Type B pancreatic cell (in vitro differentiated cells): ENCODE measurements at regions not wholly inside any gene's neighbourhood (a gene's known extent, or its start where the extent isn't known, plus 50 kb on each side); places are given as distances from the start of the nearest gene placed in this dataset.

Experiments used
- DNase-seq: peaks from one replicate; pipeline ENCODE4 v3.0.0; 2021; ENCODE audit warnings: mixed read lengths; ENCODE audit not compliant: unreplicated experiment; ENCODE audit errors: extremely low spot score
- H3K27ac Mint-ChIP-seq: 2 replicates; pipeline ENCODE4 v1.8.0; 2021; ENCODE audit warnings: mild to moderate bottlenecking, mixed read lengths
- H3K27me3 Mint-ChIP-seq: 2 replicates; pipeline ENCODE4 v1.8.0; 2021; ENCODE audit warnings: mixed read lengths
- H3K36me3 Mint-ChIP-seq: 2 replicates; pipeline ENCODE4 v1.8.0; 2021; ENCODE audit warnings: mixed read lengths
- H3K4me1 Mint-ChIP-seq: one replicate; pipeline ENCODE4 v1.8.0; 2021; ENCODE audit warnings: mixed read lengths; ENCODE audit not compliant: unreplicated experiment
- H3K4me3 Mint-ChIP-seq: 2 replicates; pipeline ENCODE4 v1.8.0; 2021; ENCODE audit warnings: mild to moderate bottlenecking, mixed read lengths
- H3K9me3 Mint-ChIP-seq: 2 replicates; pipeline ENCODE4 v1.8.0; 2021; ENCODE audit warnings: mixed read lengths
- CTCF ChIP-seq: fragments of 200-600 bp; sonication (generic); conservative IDR thresholded peaks from 2 replicates; pipeline ENCODE4 v1.5.0; 2021; ENCODE audit warnings: antibody characterized with exemption, mild to moderate bottlenecking

- TF ChIP-seq CTCF = no peak
These were observed 74.7 kb upstream of the WDR11 start for GRCh38 chr10:120776442-120776841.

GRCh38 chr10:120782336-120782735 is 68.8 kb upstream of the WDR11 start:
- Mint-ChIP-seq H3K27ac (no peak overlapping the region), H3K9me3 (no peaks in the 10 kb centered on the region), H3K27me3 (peaks cover 19% of the 10 kb centered on the region)

More at GRCh38 chr10:120776442-120776841, 74.7 kb upstream of the WDR11 start:
- Mint-ChIP-seq H3K9me3 (no peaks in the 10 kb centered on the region), H3K36me3 (no peaks in the 10 kb centered on the region), H3K4me3 (no peak overlapping the region), H3K27me3 (peaks cover 37% of the 10 kb centered on the region), H3K27ac (no peak overlapping the region), H3K4me1 (no peaks in the 10 kb centered on the region)
- no peak for DNase-seq

GRCh38 chr10:120783098-120783497 is 68.1 kb upstream of the WDR11 start:
- Mint-ChIP-seq H3K9me3 (no peaks in the 10 kb centered on the region), H3K27me3 (peaks cover 17% of the 10 kb centered on the region), H3K4me3 (no peak overlapping the region), H3K36me3 (no peaks in the 10 kb centered on the region), H3K4me1 (no peaks in the 10 kb centered on the region), H3K27ac (no peak overlapping the region)
- no peak for DNase-seq
- TF ChIP-seq CTCF = no peak

More at GRCh38 chr10:120782336-120782735, 68.8 kb upstream of the WDR11 start:
- Mint-ChIP-seq H3K4me1 (no peaks in the 10 kb centered on the region), H3K36me3 (no peaks in the 10 kb centered on the region), H3K4me3 (no peak overlapping the region)
- no peak for TF ChIP-seq CTCF
- no peak for DNase-seq

- Mint-ChIP-seq H3K4me3 (no peak overlapping the region), H3K27me3 (peaks cover 17% of the 10 kb centered on the region), H3K27ac (no peak overlapping the region), H3K36me3 (no peaks in the 10 kb centered on the region), H3K4me1 (no peaks in the 10 kb centered on the region), H3K9me3 (no peaks in the 10 kb centered on the region)
- no peak for DNase-seq
- TF ChIP-seq CTCF = no peak
These were observed 67.3 kb upstream of the WDR11 start for GRCh38 chr10:120783867-120784266.

GRCh38 chr10:120788771-120789170 is 62.4 kb upstream of the WDR11 start:
- H3K9me3 Mint-ChIP-seq = no peaks in the 10 kb centered on the region
- no peak overlapping the region for H3K27ac Mint-ChIP-seq
- peaks cover 3% of the 10 kb centered on the region for H3K27me3 Mint-ChIP-seq
- H3K4me1 Mint-ChIP-seq = no peaks in the 10 kb centered on the region
- TF ChIP-seq CTCF = no peak
- H3K36me3 Mint-ChIP-seq = no peaks in the 10 kb centered on the region
- no peak for DNase-seq
- H3K4me3 Mint-ChIP-seq = no peak overlapping the region
